SJSA1 (cell line): ENCODE measurements at regions not wholly inside any gene's neighbourhood (a gene's known extent, or its start where the extent isn't known, plus 50 kb on each side); places are given as distances from the start of the nearest gene placed in this dataset.

Experiments used
- DNase-seq, 2 experiments: peaks; one replicate each; pipeline ENCODE4 v3.0.0-alpha.2; 2015 to 2020; ENCODE audit warnings: low spot score in 2 of 2, low read depth in 1 of 2
- H3K27ac ChIP-seq: fragments of 250-450 bp; sonication (Bioruptor Pico); 2 replicates; pipeline ENCODE4 v1.5.1; 2020; ENCODE audit warnings: mild to moderate bottlenecking, moderate library complexity
- H3K27me3 ChIP-seq: fragments of 250-450 bp; sonication (Bioruptor Pico); replicated peaks from 2 replicates; pipeline ENCODE4 v1.5.1; 2020; ENCODE audit warnings: mild to moderate bottlenecking, moderate library complexity
- H3K36me3 ChIP-seq: fragments of 250-450 bp; sonication (Bioruptor Pico); 2 replicates; pipeline ENCODE4 v1.5.1; 2020; ENCODE audit warnings: mild to moderate bottlenecking
- H3K4me1 ChIP-seq: fragments of 250-450 bp; sonication (Bioruptor Pico); replicated peaks from 2 replicates; pipeline ENCODE4 v1.6.1; 2021; ENCODE audit warnings: mild to moderate bottlenecking
- H3K4me3 ChIP-seq: fragments of 250-450 bp; sonication (Bioruptor Pico); 2 replicates; pipeline ENCODE4 v1.5.1; 2020; ENCODE audit warnings: mild to moderate bottlenecking
- H3K9me3 ChIP-seq: fragments of 250-450 bp; sonication (Bioruptor Pico); replicated peaks from 2 replicates; pipeline ENCODE4 v1.5.1; 2020; ENCODE audit warnings: mild to moderate bottlenecking

- Histone ChIP-seq H3K27me3 (no peaks in the 10 kb centered on the region), H3K36me3 (no peaks in the 10 kb centered on the region), H3K9me3 (no peaks in the 10 kb centered on the region), H3K4me3 (no peak overlapping the region), H3K27ac (no peak overlapping the region), H3K4me1 (no peaks in the 10 kb centered on the region)
- DNase-seq: no peak
These were observed 372.7 kb upstream of the HSF2 start for GRCh38 chr6:122026582-122027369.

GRCh38 chr6:122028933-122029522 lies 370.4 kb upstream of the HSF2 start:
- no peak overlapping the region for H3K27ac ChIP-seq
- H3K4me3 ChIP-seq: no peak overlapping the region
- no peaks in the 10 kb centered on the region for H3K9me3 ChIP-seq
- no peaks in the 10 kb centered on the region for H3K27me3 ChIP-seq
- H3K36me3 ChIP-seq: no peaks in the 10 kb centered on the region
- no peak for DNase-seq
- H3K4me1 ChIP-seq: 0 out of 2 replicates have a peak, but pooled peaks cover 4% of the 10 kb centered on the region

GRCh38 chr6:122033564-122034181 lies 365.8 kb upstream of the HSF2 start:
- no peak overlapping the region for H3K27ac ChIP-seq
- 0 out of 2 replicates have a peak, but pooled peaks cover 4% of the 10 kb centered on the region for H3K4me1 ChIP-seq
- peak in 1 of 2 experiments; percentile 59 for DNase-seq
- H3K36me3 ChIP-seq: no peaks in the 10 kb centered on the region
- H3K4me3 ChIP-seq: no peak overlapping the region
- H3K9me3 ChIP-seq: no peaks in the 10 kb centered on the region
- H3K27me3 ChIP-seq: no peaks in the 10 kb centered on the region

- Histone ChIP-seq H3K4me1 (0 out of 2 replicates have a peak, but pooled peaks cover 4% of the 10 kb centered on the region), H3K36me3 (no peaks in the 10 kb centered on the region), H3K4me3 (no peak overlapping the region), H3K27ac (no peak overlapping the region), H3K27me3 (no peaks in the 10 kb centered on the region), H3K9me3 (no peaks in the 10 kb centered on the region)
- DNase-seq: no peak
These were observed 364.3 kb upstream of the HSF2 start for GRCh38 chr6:122035173-122035572.

- Histone ChIP-seq H3K27me3 (no peaks in the 10 kb centered on the region), H3K27ac (no peak overlapping the region), H3K4me3 (no peak overlapping the region), H3K36me3 (no peaks in the 10 kb centered on the region), H3K4me1 (no peaks in the 10 kb centered on the region), H3K9me3 (no peaks in the 10 kb centered on the region)
- no peak for DNase-seq
These were observed 359.2 kb upstream of the HSF2 start for GRCh38 chr6:122040261-122040660.

- no peaks in the 10 kb centered on the region for H3K9me3 ChIP-seq
- no peak overlapping the region for H3K4me3 ChIP-seq
- no peaks in the 10 kb centered on the region for H3K36me3 ChIP-seq
- H3K27me3 ChIP-seq: no peaks in the 10 kb centered on the region
- no peak overlapping the region for H3K27ac ChIP-seq
- no peak for DNase-seq
- no peaks in the 10 kb centered on the region for H3K4me1 ChIP-seq
These were observed 357.1 kb upstream of the HSF2 start for GRCh38 chr6:122042380-122042779.

- H3K4me3 ChIP-seq: no peak overlapping the region
- H3K27me3 ChIP-seq: no peaks in the 10 kb centered on the region
- no peak for DNase-seq
- H3K4me1 ChIP-seq: no peaks in the 10 kb centered on the region
- no peak overlapping the region; the same call in 1 of the 2 replicates for H3K27ac ChIP-seq
- H3K9me3 ChIP-seq: no peaks in the 10 kb centered on the region
- no peaks in the 10 kb centered on the region for H3K36me3 ChIP-seq
These were observed 356.3 kb upstream of the HSF2 start for GRCh38 chr6:122042960-122043735.

GRCh38 chr6:122048570-122048969 lies 350.9 kb upstream of the HSF2 start:
- Histone ChIP-seq H3K4me3 (no peak overlapping the region; the same call in 1 of the 2 replicates), H3K9me3 (no peaks in the 10 kb centered on the region), H3K36me3 (no peaks in the 10 kb centered on the region), H3K4me1 (no peaks in the 10 kb centered on the region), H3K27ac (no peak overlapping the region), H3K27me3 (no peaks in the 10 kb centered on the region)
- peak in 1 of 2 experiments; percentile 10 for DNase-seq

GRCh38 chr6:122049341-122049740 lies 350.1 kb upstream of the HSF2 start:
- H3K36me3 ChIP-seq: no peaks in the 10 kb centered on the region
- no peaks in the 10 kb centered on the region for H3K9me3 ChIP-seq
- H3K27ac ChIP-seq: no peak overlapping the region
- H3K27me3 ChIP-seq: no peaks in the 10 kb centered on the region
- H3K4me1 ChIP-seq: no peaks in the 10 kb centered on the region
- peak overlapping the region; percentile 14 for H3K4me3 ChIP-seq
- peak in 1 of 2 experiments; percentile 36 for DNase-seq

GRCh38 chr6:122050242-122050755 lies 349.2 kb upstream of the HSF2 start:
- Histone ChIP-seq H3K27me3 (no peaks in the 10 kb centered on the region), H3K27ac (no peak overlapping the region), H3K4me3 (no peak overlapping the region), H3K4me1 (no peaks in the 10 kb centered on the region), H3K36me3 (no peaks in the 10 kb centered on the region), H3K9me3 (no peaks in the 10 kb centered on the region)
- DNase-seq: no peak

- Histone ChIP-seq H3K9me3 (no peaks in the 10 kb centered on the region), H3K36me3 (no peaks in the 10 kb centered on the region), H3K4me3 (no peak overlapping the region), H3K27me3 (no peaks in the 10 kb centered on the region), H3K27ac (no peak overlapping the region), H3K4me1 (no peaks in the 10 kb centered on the region)
- no peak for DNase-seq
These were observed 347.0 kb upstream of the HSF2 start for GRCh38 chr6:122052346-122052900.

GRCh38 chr6:122059918-122060317 lies 339.5 kb upstream of the HSF2 start:
- Histone ChIP-seq H3K27me3 (no peaks in the 10 kb centered on the region), H3K4me1 (peaks cover 6% of the 10 kb centered on the region; the same call in 1 of the 2 replicates)
- no peak for DNase-seq

GRCh38 chr6:122061855-122062254 lies 337.6 kb upstream of the HSF2 start:
- Histone ChIP-seq H3K9me3 (no peaks in the 10 kb centered on the region), H3K36me3 (no peaks in the 10 kb centered on the region), H3K27me3 (no peaks in the 10 kb centered on the region), H3K27ac (no peak overlapping the region), H3K4me1 (peaks cover 6% of the 10 kb centered on the region; the same call in 1 of the 2 replicates), H3K4me3 (no peak overlapping the region)
- DNase-seq: no peak

More at GRCh38 chr6:122059918-122060317, 339.5 kb upstream of the HSF2 start:
- Histone ChIP-seq H3K36me3 (no peaks in the 10 kb centered on the region), H3K4me3 (no peak overlapping the region), H3K9me3 (no peaks in the 10 kb centered on the region), H3K27ac (no peak overlapping the region)
